HEK293T (cell line): ENCODE measurements at regions not wholly inside any gene's neighbourhood (a gene's known extent, or its start where the extent isn't known, plus 50 kb on each side); places are given as distances from the start of the nearest gene placed in this dataset.

Experiments used
- BHLHE40 ChIP-seq: fragments of 450-650 bp; IDR thresholded peaks from 2 replicates; pipeline ENCODE4 v1.6.1; 2016; ENCODE audit warnings: mild to moderate bottlenecking, moderate library complexity, borderline replicate concordance
- FOXM1 ChIP-seq: fragments of 450-650 bp; IDR thresholded peaks from 2 replicates; pipeline ENCODE4 v1.6.1; 2017; ENCODE audit warnings: mild to moderate bottlenecking, borderline replicate concordance
- NFRKB ChIP-seq: fragments of 450-650 bp; IDR thresholded peaks from 2 replicates; pipeline ENCODE4 v1.6.1; 2016; ENCODE audit warnings: mild to moderate bottlenecking, moderate library complexity
- SP1 ChIP-seq: fragments of 450-650 bp; IDR thresholded peaks from 2 replicates; pipeline ENCODE4 v1.6.1; 2017

GRCh38 chr10:45219416-45219815 is 96.0 kb downstream of the OR13A1 start:
- TF ChIP-seq NFRKB: no peak
- no peak for TF ChIP-seq SP1
- TF ChIP-seq BHLHE40: no peak
- no peak for TF ChIP-seq FOXM1
